A549 (cell line): ENCODE measurements at regions not wholly inside any gene's neighbourhood (a gene's known extent, or its start where the extent isn't known, plus 50 kb on each side); places are given as distances from the start of the nearest gene placed in this dataset.

ENCODE experiments used
- ATAC-seq, 2 experiments: fragments of 200-7000 bp in 1 of 2; fragments of >200 bp in 1 of 2; cut with Nextera tagmentation in 1 of 2; cut with Tn5 transposase in 1 of 2; 3 replicates each; pipeline versions ENCODE4 v1.8.0 to v1.9.1; 2018 to 2020; ENCODE audit warnings: mild to moderate bottlenecking in 1 of 2, moderate library complexity in 1 of 2
- CTCF ChIA-PET: fragments of 300-600 bp; sonication (Branson Sonifier 250); formaldehyde crosslinking; extraction: SDS; loops from one replicate; lab custom pipeline; 2021; ENCODE audit warnings: antibody characterized with exemption, inconsistent platforms; lab: Yijun Ruan, JAX
- POLR2A ChIA-PET: fragments of 350-600 bp; formaldehyde crosslinking; extraction: SDS; loops from one replicate; lab custom pipeline; 2021; ENCODE audit warnings: antibody characterized with exemption, inconsistent platforms; lab: Yijun Ruan, JAX
- DNase-seq, 2 experiments: peaks; one replicate each; pipeline versions ENCODE4 v3.0.0 to v3.0.0-alpha.2; 2011 to 2016; ENCODE audit warnings: low read depth in 1 of 2, low spot score in 1 of 2
- FAIRE-seq: peaks from 2 replicates; lab custom pipeline; 2011; peaks lifted over from hg19 to GRCh38; lab: Jason Lieb, UNC
- H3K27ac ChIP-seq, 2 experiments: fragments of >200 bp; sonication (Bioruptor Twin); formaldehyde crosslinking; 3 replicates each; pipeline ENCODE4 v1.5.1; 2016 to 2017
- H3K4me1 ChIP-seq: fragments of >200 bp; sonication (Bioruptor Twin); formaldehyde crosslinking; 3 replicates; pipeline ENCODE4 v1.6.1; 2016
- H3K4me2 ChIP-seq: fragments of >200 bp; sonication (Bioruptor Twin); formaldehyde crosslinking; 3 replicates; pipeline ENCODE4 v1.6.1; 2016
- H3K4me3 ChIP-seq: fragments of >200 bp; sonication (Bioruptor Twin); formaldehyde crosslinking; 3 replicates; pipeline ENCODE4 v1.5.1; 2016
- H3K9me3 ChIP-seq: fragments of >200 bp; sonication (Bioruptor Twin); formaldehyde crosslinking; 3 replicates; pipeline ENCODE4 v1.6.1; 2016
- CBX2 ChIP-seq: fragments of 200-600 bp; sonication (generic); IDR thresholded peaks from 2 replicates; pipeline ENCODE4 v1.6.1; 2016; ENCODE audit warnings: low read depth, mild to moderate bottlenecking, borderline replicate concordance
- CEBPB ChIP-seq, 2 experiments: fragments of >200 bp in 1 of 2; sonication (Bioruptor Twin) in 1 of 2; formaldehyde crosslinking in 1 of 2; IDR thresholded peaks; 2 replicates each; pipeline ENCODE4 v1.6.1; 2012 to 2016
- CHD4 ChIP-seq: fragments of 200-600 bp; sonication (generic); IDR thresholded peaks from 2 replicates; pipeline ENCODE4 v1.6.1; 2016; ENCODE audit warnings: antibody characterized with exemption, mild to moderate bottlenecking, borderline replicate concordance
- EHMT2 ChIP-seq: fragments of 200-600 bp; sonication (generic); IDR thresholded peaks from 2 replicates; pipeline ENCODE4 v1.6.1; 2016; ENCODE audit warnings: antibody characterized with exemption, low read depth, mild to moderate bottlenecking, moderate library complexity
- FOSB ChIP-seq: fragments of 250-450 bp; sonication (Bioruptor Pico); IDR thresholded peaks from 2 replicates; pipeline ENCODE4 v1.5.0; 2020; ENCODE audit warnings: mild to moderate bottlenecking, moderate library complexity
- FOSL2 ChIP-seq, 2 experiments: fragments of 450-650 bp in 1 of 2; fragments of >200 bp in 1 of 2; sonication (Bioruptor Twin) in 1 of 2; formaldehyde crosslinking; IDR thresholded peaks; 2 replicates each; pipeline versions ENCODE4 v1.5.0 to v1.6.1; 2016 to 2020; ENCODE audit warnings: mild to moderate bottlenecking in 1 of 2, moderate library complexity in 1 of 2
- JUN ChIP-seq, 2 experiments: fragments of >200 bp; sonication (Bioruptor Twin); formaldehyde crosslinking; IDR thresholded peaks; 2 replicates in 1 of 2; 3 replicates in 1 of 2; pipeline ENCODE4 v1.6.1; 2016 to 2017
- NFE2L2 ChIP-seq: fragments of 150-350 bp; conservative IDR thresholded peaks from 2 replicates; pipeline ENCODE4 v1.6.1; 2014; ENCODE audit warnings: low read length
- NPAS2 ChIP-seq: fragments of 250-450 bp; sonication (Bioruptor Pico); IDR thresholded peaks from 2 replicates; pipeline ENCODE4 v1.8.0; 2022; ENCODE audit warnings: mild to moderate bottlenecking, moderate library complexity, borderline replicate concordance
- POLR2A ChIP-seq: IDR thresholded peaks from 2 replicates; pipeline ENCODE4 v1.6.1; 2012; ENCODE audit warnings: mild to moderate bottlenecking, low read length
- POLR2AphosphoS2 ChIP-seq: conservative IDR thresholded peaks from 2 replicates; pipeline ENCODE4 v1.6.1; 2012; ENCODE audit warnings: low read length, improper control_type of control experiment, inconsistent platforms
- RFX5 ChIP-seq: fragments of 450-650 bp; IDR thresholded peaks from 2 replicates; pipeline ENCODE4 v1.7.1; 2014; ENCODE audit warnings: antibody characterized with exemption, mild to moderate bottlenecking, moderate library complexity
- TP53 ChIP-seq: fragments of 250-450 bp; sonication (Bioruptor Pico); IDR thresholded peaks from 2 replicates; pipeline ENCODE4 v1.5.0; 2021; ENCODE audit warnings: mild to moderate bottlenecking, moderate library complexity
- ZSCAN20 ChIP-seq: fragments of 250-450 bp; sonication (Bioruptor Pico); IDR thresholded peaks from 2 replicates; pipeline ENCODE4 v1.8.0; 2022; ENCODE audit warnings: mild to moderate bottlenecking, moderate library complexity
- WGBS: methylation state at CpG from one replicate; pipeline ENCODE4 v1.1.6; 2017; ENCODE audit errors: missing lambda C conversion rate; 5-methylcytosine and 5-hydroxymethylcytosine counted together
- TF ChIP-seq, protein P1 (sequence below): IDR thresholded peaks from 2 replicates; pipeline ENCODE4 v1.6.1; 2012
- TF ChIP-seq, protein P2 (sequence below): fragments of >200 bp; sonication (Bioruptor Twin); formaldehyde crosslinking; IDR thresholded peaks from 3 replicates; pipeline ENCODE4 v1.5.1; 2016
- TF ChIP-seq, protein P3 (sequence below): fragments of 250-450 bp; sonication (Bioruptor Pico); IDR thresholded peaks from 2 replicates; pipeline ENCODE4 v1.5.0; 2021; ENCODE audit warnings: mild to moderate bottlenecking, moderate library complexity, borderline replicate concordance
- TF ChIP-seq, protein P4 (sequence below): fragments of >200 bp; sonication (Bioruptor Twin); formaldehyde crosslinking; IDR thresholded peaks from 3 replicates; pipeline ENCODE4 v1.6.1; 2016

DNA sequence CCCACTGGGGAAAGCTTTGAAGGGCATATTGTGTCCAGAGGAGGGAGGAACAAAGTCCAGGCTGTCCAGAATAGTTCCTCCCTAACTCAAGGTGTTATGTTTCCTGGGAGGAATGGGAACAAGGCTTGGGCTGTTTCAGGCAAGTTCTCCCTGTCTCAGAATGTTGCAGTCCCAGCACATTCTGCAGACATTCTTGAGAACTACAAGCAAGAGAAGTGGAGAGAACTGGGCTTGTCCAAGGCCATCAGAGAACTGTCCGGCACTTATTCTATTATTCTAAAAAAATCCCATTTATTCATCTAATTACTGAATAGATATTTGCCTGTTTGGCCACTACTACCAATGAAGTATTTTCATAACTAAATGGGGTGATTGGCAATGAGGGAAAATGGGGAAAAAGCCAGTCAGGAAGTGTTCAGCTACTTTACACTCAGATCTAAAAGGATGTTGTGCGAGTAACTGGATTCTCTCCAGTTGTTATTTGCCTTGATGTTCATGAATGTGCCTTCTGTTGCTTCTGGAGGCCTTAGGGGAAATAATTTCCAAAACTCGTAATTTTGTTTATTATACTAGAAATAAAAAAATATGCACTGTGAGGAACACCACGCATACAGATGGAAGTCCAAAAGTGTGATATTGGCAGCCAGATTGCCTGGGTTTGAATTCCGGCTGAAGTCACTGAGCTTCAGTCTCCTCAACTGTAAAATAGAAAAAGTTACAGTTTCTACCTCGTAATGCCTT, 300.1 kb upstream of the RND3 start:
- Histone ChIP-seq H3K4me3 (no peak overlapping the region), H3K4me2 (no peak overlapping the region), H3K9me3 (0 out of 3 replicates have a peak, but pooled peaks cover 5% of the 10 kb centered on the region), H3K27ac (no peak overlapping the region), H3K4me1 (no peaks in the 10 kb centered on the region)
- FAIRE-seq, result no peak
- no peak for DNase-seq
- TF ChIP-seq CBX2 (no peak), POLR2A (no peak), NPAS2 (CRISPR knock-in tag) (no peak), NFE2L2 (no peak), ZSCAN20 (CRISPR knock-in tag) (no peak), FOSL2 (IDR thresholded peaks at IDR 0.05) (no peak), FOSL2 (CRISPR knock-in tag; IDR thresholded peaks at IDR 0.05) (no peak), CEBPB (IDR thresholded peaks at IDR 0.05) (no peak), TP53 (CRISPR knock-in tag) (no peak), CHD4 (no peak), POLR2AphosphoS2 (no peak), RFX5 (no peak), FOSB (CRISPR knock-in tag) (no peak)
- TF ChIP-seq, protein P1, sequence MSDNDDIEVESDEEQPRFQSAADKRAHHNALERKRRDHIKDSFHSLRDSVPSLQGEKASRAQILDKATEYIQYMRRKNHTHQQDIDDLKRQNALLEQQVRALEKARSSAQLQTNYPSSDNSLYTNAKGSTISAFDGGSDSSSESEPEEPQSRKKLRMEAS, result no peak
- TF ChIP-seq, protein P2, sequence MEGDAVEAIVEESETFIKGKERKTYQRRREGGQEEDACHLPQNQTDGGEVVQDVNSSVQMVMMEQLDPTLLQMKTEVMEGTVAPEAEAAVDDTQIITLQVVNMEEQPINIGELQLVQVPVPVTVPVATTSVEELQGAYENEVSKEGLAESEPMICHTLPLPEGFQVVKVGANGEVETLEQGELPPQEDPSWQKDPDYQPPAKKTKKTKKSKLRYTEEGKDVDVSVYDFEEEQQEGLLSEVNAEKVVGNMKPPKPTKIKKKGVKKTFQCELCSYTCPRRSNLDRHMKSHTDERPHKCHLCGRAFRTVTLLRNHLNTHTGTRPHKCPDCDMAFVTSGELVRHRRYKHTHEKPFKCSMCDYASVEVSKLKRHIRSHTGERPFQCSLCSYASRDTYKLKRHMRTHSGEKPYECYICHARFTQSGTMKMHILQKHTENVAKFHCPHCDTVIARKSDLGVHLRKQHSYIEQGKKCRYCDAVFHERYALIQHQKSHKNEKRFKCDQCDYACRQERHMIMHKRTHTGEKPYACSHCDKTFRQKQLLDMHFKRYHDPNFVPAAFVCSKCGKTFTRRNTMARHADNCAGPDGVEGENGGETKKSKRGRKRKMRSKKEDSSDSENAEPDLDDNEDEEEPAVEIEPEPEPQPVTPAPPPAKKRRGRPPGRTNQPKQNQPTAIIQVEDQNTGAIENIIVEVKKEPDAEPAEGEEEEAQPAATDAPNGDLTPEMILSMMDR, result no peak
- TF ChIP-seq, protein P3, sequence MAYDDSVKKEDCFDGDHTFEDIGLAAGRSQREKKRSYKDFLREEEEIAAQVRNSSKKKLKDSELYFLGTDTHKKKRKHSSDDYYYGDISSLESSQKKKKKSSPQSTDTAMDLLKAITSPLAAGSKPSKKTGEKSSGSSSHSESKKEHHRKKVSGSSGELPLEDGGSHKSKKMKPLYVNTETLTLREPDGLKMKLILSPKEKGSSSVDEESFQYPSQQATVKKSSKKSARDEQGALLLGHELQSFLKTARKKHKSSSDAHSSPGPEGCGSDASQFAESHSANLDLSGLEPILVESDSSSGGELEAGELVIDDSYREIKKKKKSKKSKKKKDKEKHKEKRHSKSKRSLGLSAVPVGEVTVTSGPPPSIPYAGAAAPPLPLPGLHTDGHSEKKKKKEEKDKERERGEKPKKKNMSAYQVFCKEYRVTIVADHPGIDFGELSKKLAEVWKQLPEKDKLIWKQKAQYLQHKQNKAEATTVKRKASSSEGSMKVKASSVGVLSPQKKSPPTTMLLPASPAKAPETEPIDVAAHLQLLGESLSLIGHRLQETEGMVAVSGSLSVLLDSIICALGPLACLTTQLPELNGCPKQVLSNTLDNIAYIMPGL (CRISPR knock-in tag), result no peak
- TF ChIP-seq, protein P4, sequence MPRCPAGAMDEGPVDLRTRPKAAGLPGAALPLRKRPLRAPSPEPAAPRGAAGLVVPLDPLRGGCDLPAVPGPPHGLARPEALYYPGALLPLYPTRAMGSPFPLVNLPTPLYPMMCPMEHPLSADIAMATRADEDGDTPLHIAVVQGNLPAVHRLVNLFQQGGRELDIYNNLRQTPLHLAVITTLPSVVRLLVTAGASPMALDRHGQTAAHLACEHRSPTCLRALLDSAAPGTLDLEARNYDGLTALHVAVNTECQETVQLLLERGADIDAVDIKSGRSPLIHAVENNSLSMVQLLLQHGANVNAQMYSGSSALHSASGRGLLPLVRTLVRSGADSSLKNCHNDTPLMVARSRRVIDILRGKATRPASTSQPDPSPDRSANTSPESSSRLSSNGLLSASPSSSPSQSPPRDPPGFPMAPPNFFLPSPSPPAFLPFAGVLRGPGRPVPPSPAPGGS, result no peak
- ATAC-seq, result no peak
- CTCF ChIA-PET, result no interaction called here
- WGBS, result 56% methylated on average over 6 of the region's 6 CpGs
- POLR2A ChIA-PET, result interaction anchor here (0.6 kb wide), 1 partner anchor 20 kb away, joined by 9 read pairs; no protein-coding TSS in a partner anchor

DNA sequence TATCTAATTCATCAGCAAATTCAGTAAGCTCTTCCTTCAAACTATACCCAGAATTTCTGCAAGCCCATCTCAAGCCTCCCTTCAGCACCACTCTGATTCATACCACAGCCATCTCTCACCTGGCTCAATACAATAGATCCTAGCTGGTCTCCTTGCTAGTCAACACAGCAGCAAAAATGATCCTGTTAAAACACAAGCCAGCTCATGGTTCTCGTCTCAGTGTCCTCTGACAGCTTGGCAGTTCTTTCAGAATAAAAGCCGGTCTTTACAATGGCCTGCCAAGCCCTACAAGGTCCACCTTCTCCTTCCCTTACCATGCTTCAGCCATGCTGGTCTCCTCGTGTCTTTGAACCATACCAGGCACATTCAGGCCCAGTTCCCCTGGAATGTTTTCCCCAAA, 296.9 kb upstream of the RND3 start:
- Histone ChIP-seq H3K9me3 (no peaks in the 10 kb centered on the region), H3K4me2 (no peak overlapping the region), H3K4me3 (no peak overlapping the region), H3K27ac (no peak overlapping the region), H3K4me1 (no peaks in the 10 kb centered on the region)
- no peak for TF ChIP-seq EHMT2
- TF ChIP-seq JUN (IDR thresholded peaks at IDR 0.05), result no peak
- 43% methylated on average over 3 of the region's 3 CpGs for WGBS
- no peak for ATAC-seq
- ChIA-PET POLR2A (no interaction called here), CTCF (interaction anchor here (1.1 to 1.6 kb wide), 2 partner anchors 14 to 16 kb away, joined by 3 read pairs; no protein-coding TSS in a partner anchor)
- no peak for DNase-seq
- no peak for FAIRE-seq
